Transverse colon (tissue), 4 donors: ENCODE measurements at regions not wholly inside any gene's neighbourhood (a gene's known extent, or its start where the extent isn't known, plus 50 kb on each side); places are given as distances from the start of the nearest gene placed in this dataset.

Source experiments
- CTCF ChIP-seq, 5 experiments: fragments of 200-600 bp in 3 of 5; fragments of 450-650 bp in 2 of 5; sonication (generic) in 3 of 5; IDR thresholded peaks; 1 replicate in 2 of 5; 2 replicates in 3 of 5; pipeline ENCODE4 v1.5.1; 2016 to 2017; ENCODE audit warnings: antibody characterized with exemption in 5 of 5, inconsistent platforms in 3 of 5, mild to moderate bottlenecking in 2 of 5, moderate library complexity in 1 of 5
- POLR2A ChIP-seq: fragments of 450-650 bp; IDR thresholded peaks from one replicate; pipeline ENCODE4 v1.6.1; 2016; ENCODE audit warnings: antibody characterized with exemption, mild to moderate bottlenecking, moderate library complexity
- POLR2AphosphoS5 ChIP-seq, 3 donors: sonication (generic); formaldehyde crosslinking; IDR thresholded peaks; one replicate each; pipeline ENCODE4 v1.6.1; 2016; ENCODE audit warnings: antibody characterized with exemption in 3 of 3

GRCh38 chr2:35104309-35104708, 1251.3 kb upstream of the CRIM1 start:
- TF ChIP-seq POLR2A (no peak), CTCF (IDR thresholded peaks at IDR 0.05) (no peak), POLR2AphosphoS5 (IDR thresholded peaks at IDR 0.05) (no peak)
